ENCODE measurements at regions not wholly inside any gene's neighbourhood (a gene's known extent, or its start where the extent isn't known, plus 50 kb on each side); places are given as distances from the start of the nearest gene placed in this dataset.
A peak's percentile ranks its signal among the peaks of the same experiment; 100 is the strongest.

DNA sequence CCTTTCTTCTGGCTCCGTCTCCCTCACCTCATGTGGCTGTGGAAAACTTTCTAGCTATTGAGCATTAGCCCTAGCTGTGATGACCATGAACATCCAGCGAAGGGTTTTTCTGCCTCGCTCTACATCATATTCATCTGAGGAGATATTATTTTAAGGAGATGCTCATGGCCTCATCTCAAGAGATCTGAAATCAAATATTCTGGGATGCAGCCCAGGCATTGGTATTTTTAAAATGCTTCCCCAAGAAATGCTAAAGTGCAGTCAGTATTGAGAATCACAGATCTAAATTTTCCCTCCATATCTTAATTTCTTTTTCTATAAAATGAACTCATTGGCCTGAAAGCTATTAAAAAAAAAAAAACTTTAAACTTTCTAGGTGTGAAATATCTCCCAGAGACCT, 238.2 kb upstream of the CELF2 start:
- no peak for TF ChIP-seq CTCF (conservative IDR thresholded peaks at IDR 0.05; ENCODE audit: low read depth)
- POLR2A ChIA-PET (ENCODE audit: low non-redundant PET), result no interaction called here
- no peak for DNase-seq (ENCODE audit: low spot score)
- CTCF ChIA-PET, result no interaction called here
- H3K27ac ChIP-seq, result no peak overlapping the region

- no peak overlapping the region for H3K27ac ChIP-seq
- DNase-seq (ENCODE audit: low spot score), result no peak
- CTCF ChIA-PET, result interaction anchor here (0.7 kb wide), 1 partner anchor 143 kb away, joined by 4 read pairs; no protein-coding TSS in a partner anchor
- POLR2A ChIA-PET (ENCODE audit: low non-redundant PET), result no interaction called here
- no peak for TF ChIP-seq CTCF (conservative IDR thresholded peaks at IDR 0.05; ENCODE audit: low read depth)
Measured at GRCh38 chr10:10780746-10781145, 236.9 kb upstream of the CELF2 start.

GRCh38 chr10:10782603-10783002, 235.1 kb upstream of the CELF2 start:
- POLR2A ChIA-PET (ENCODE audit: low non-redundant PET), result no interaction called here
- no peak for DNase-seq (ENCODE audit: low spot score)
- CTCF ChIA-PET, result no interaction called here

GRCh38 chr10:10785627-10786026, 232.0 kb upstream of the CELF2 start:
- peak; percentile 38 for DNase-seq (ENCODE audit: low spot score)
- CTCF ChIA-PET, result no interaction called here
- POLR2A ChIA-PET (ENCODE audit: low non-redundant PET), result no interaction called here
- peak overlapping the region; percentile 71; the same call in 1 of the 2 replicates for H3K27ac ChIP-seq
- TF ChIP-seq CTCF (conservative IDR thresholded peaks at IDR 0.05; ENCODE audit: low read depth), result no peak

More at GRCh38 chr10:10782603-10783002, 235.1 kb upstream of the CELF2 start:
- no peak for TF ChIP-seq CTCF (conservative IDR thresholded peaks at IDR 0.05; ENCODE audit: low read depth)
- no peak overlapping the region for H3K27ac ChIP-seq

DNA sequence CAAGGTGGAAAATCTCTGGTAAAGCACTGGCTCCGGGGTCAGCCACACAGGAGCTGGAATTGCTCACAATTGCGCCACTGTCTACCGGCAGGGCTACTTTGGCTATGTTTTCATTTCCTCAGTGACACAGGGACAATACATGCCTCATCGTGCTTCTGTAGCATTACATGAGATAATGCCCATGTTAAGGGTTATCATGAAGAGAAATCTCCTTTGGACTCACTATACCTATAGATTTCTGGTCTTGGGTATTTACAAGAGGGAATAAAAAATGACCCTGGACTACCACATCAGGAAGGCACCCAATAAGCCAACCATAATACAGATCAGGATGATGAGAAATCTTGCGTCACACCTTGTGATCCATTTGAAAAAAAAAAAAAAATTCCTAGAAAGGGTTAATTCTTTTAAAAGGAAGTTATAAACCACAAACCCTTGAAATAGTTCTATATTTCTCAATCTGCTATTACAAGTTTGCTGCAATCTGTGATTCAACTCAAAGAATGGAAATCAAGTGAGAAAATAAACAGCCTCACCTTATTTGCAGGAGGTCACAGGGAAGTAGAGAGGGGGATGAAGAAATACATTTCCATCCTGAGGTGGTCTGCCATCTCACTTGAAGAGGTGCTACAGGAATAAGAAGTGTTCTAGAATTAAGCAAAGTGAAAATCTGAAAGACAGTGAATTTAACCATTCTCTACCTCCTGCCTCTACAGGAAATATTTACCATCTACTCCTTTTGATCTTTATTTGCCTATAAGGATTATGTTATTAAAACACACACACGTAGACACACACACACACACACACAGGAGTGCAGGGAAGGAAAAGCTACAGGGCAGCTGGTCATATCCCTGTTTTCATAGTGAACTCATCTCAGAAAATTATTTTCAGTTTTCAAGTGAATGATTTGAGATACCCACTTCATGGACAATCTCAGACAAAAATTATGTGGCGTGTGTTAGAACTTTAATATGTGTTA, 231.3 kb upstream of the CELF2 start:
- CTCF ChIA-PET, result interaction anchor here (0.8 kb wide), 1 partner anchor 428 kb away, joined by 4 read pairs; no protein-coding TSS in a partner anchor
- peak overlapping the region; percentile 71; the same call in 1 of the 2 replicates for H3K27ac ChIP-seq
- POLR2A ChIA-PET (ENCODE audit: low non-redundant PET), result no interaction called here
- peak; percentile 50 for DNase-seq (ENCODE audit: low spot score)
- no peak for TF ChIP-seq CTCF (conservative IDR thresholded peaks at IDR 0.05; ENCODE audit: low read depth)

DNA sequence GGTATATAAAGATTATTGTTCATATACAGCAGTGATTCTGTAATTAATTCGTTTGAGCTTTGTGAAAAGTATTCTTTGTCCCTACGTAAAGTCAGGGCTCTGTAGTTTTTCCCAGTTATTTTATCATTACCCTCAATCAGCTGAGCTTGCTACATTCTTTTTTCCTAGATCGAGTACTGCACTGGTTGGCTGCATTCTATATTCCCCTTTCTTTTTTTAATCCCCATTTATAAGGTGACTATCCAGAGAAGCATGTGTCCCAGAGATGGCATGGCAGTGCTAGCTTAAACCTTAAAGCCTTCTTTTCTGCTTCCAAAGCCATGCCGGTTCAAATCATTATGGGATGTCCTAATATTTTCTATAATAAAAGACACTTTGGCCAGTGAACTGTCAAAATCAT, 230.1 kb upstream of the CELF2 start:
- ChIA-PET POLR2A (ENCODE audit: low non-redundant PET) (no interaction called here), CTCF (no interaction called here)
- H3K27ac ChIP-seq, result no peak overlapping the region
- TF ChIP-seq CTCF (conservative IDR thresholded peaks at IDR 0.05; ENCODE audit: low read depth), result no peak
- DNase-seq (ENCODE audit: low spot score), result no peak

All from RWPE1 (cell line).